Activated T-cell treated with anti-CD3 and anti-CD28 coated beads, Interleukin-2, amount 50 U/mL, for 24 hours (primary cell): ENCODE measurements at regions not wholly inside any gene's neighbourhood (a gene's known extent, or its start where the extent isn't known, plus 50 kb on each side); places are given as distances from the start of the nearest gene placed in this dataset.
"Not testable (repeated sequence)": the region's sequence is repeated elsewhere in the genome, so short reads cannot be mapped to it uniquely, and the experiment has no call there.

Source experiments
- DNase-seq: peaks from one replicate; pipeline ENCODE4 v3.0.0-alpha.2; 2020
- H3K27ac Mint-ChIP-seq: 2 replicates; pipeline ENCODE4 v1.8.0; 2020; ENCODE audit warnings: mild to moderate bottlenecking, mixed read lengths
- H3K27me3 Mint-ChIP-seq: 2 replicates; pipeline ENCODE4 v1.8.0; 2020; ENCODE audit warnings: mixed read lengths
- H3K36me3 Mint-ChIP-seq: 2 replicates; pipeline ENCODE4 v1.8.0; 2020; ENCODE audit warnings: low read depth, mixed read lengths
- H3K4me1 Mint-ChIP-seq: 2 replicates; pipeline ENCODE4 v1.8.0; 2020; ENCODE audit warnings: low read depth, mixed read lengths
- H3K4me3 Mint-ChIP-seq: 2 replicates; pipeline ENCODE4 v1.8.0; 2020; ENCODE audit warnings: mild to moderate bottlenecking, moderate library complexity, mixed read lengths
- H3K9me3 Mint-ChIP-seq: 2 replicates; pipeline ENCODE4 v1.8.0; 2020; ENCODE audit warnings: mixed read lengths

DNA sequence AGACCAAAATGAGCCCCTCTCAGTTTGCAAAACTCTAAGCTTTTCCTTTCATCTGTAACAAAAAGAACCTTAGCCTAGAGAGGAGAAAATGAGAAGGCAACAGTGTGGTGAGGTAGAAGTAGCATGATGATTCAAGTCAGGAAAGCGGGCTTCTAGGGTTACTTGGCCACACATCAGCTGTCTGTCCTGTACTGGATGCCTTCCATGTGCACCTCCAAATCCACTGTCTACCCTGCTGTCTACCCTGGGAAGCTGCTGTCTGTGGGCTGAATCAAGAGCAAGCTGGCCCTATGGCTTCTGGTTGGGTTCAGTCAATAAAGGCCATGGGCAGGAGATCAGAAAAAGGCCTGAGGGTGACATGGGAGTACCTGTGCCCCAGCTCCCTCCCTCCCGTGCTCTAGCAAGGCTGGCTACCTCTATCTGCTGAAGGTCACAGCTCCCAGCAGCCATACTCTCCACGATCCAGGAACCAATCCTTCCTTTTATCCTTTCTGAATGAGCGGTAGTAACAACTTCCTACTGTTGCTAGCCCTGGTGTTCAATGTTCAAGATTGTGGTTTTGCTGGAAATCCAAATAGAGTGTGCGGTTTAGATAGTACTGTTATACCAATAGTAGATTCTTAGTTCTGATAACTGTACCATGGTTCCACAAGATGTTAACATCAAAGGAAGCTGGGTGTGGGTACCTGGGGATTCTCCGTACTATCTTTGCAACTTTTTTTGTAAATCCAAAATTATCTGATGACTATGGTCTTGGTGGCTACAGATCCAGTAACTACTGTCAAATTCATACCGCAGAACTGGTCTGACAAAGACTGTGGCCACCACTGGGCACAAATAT lies 191.0 kb downstream of the ESM1 start:
- H3K27me3 Mint-ChIP-seq = peaks cover 12% of the 10 kb centered on the region
- H3K4me1 Mint-ChIP-seq = peaks cover 25% of the 10 kb centered on the region
- H3K4me3 Mint-ChIP-seq = no peak overlapping the region
- no peaks in the 10 kb centered on the region for H3K9me3 Mint-ChIP-seq
- no peaks in the 10 kb centered on the region for H3K36me3 Mint-ChIP-seq
- DNase-seq = peak; percentile 35
- H3K27ac Mint-ChIP-seq = peak overlapping the region; percentile 87

DNA sequence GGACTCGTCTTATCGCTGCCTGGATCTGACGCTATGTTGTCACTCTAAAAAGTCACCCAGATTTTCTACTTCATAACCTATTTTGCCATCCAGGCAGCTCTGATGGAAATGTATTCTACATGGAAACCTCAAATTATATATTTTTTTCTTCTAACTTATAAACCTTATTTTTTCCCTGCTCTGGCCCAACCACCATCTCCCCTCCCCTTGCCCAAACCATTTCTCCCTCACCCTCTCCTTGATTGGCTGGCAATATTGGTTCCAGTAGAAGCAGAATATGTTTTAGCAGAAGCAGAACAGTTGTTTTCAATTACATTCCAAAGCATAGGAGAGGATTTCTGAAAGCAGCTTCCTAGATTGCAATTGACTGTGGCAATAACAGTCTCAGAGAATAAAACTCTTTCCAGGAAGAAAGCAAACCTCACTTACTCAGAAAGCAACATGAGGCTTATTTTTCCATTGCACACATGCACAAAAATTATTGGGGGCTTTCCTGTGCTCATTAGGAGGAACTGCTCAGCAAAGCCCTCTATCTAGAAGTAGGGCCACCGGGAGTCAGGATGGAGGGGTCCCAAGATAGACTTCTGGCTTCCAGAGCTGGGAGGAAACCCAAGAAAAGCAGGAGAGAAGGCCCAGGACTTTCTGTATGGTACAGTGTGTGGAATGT lies 191.8 kb downstream of the ESM1 start:
- Mint-ChIP-seq H3K36me3 (no peaks in the 10 kb centered on the region), H3K4me1 (peaks cover 25% of the 10 kb centered on the region)

DNA sequence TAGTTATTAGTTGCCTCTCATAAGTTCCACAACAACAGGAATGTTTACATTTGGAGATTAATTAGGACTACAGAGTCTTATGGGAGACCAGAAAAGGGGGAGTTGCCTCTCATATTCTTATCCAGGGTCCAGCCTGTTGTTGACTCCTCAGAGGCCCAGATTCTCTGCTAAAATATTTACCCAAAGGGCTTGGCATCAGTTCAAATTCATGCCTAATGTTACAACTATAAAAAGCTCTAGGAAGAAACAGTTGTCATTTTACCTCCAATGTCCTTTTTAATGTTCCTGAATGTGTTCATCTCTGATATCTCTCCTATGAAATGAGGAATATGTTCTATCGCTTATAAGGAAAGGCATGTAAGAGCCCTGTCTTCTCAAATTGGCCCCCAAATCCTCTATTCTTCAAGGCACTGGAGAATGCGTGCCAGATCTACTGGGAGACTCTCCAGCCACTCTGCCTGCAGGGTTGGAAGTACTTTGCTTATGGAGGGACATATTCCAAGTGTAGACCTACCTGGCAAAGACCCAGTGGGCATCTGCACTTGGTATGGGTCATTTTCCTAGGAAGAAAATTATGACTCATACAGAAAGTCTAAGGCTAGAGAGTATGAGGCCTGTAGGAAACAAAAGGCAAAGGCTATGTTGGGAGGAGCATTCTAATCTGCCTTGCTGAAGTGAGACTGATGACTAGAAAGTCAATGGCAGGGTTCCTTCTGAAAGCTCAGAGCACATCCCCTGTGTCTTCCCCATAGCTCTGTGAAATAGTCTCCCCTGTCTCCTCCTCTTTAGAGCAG lies 192.6 kb downstream of the ESM1 start:
- H3K27me3 Mint-ChIP-seq = peaks cover 12% of the 10 kb centered on the region
- DNase-seq = no peak
- H3K4me3 Mint-ChIP-seq = no peak overlapping the region
- H3K27ac Mint-ChIP-seq = peak overlapping the region; percentile 15
- no peaks in the 10 kb centered on the region for H3K36me3 Mint-ChIP-seq
- peaks cover 25% of the 10 kb centered on the region for H3K4me1 Mint-ChIP-seq
- no peaks in the 10 kb centered on the region for H3K9me3 Mint-ChIP-seq

More for the DNA sequence above, 191.8 kb downstream of the ESM1 start:
- DNase-seq = no peak
- H3K4me3 Mint-ChIP-seq = no peak overlapping the region
- peaks cover 12% of the 10 kb centered on the region for H3K27me3 Mint-ChIP-seq
- no peaks in the 10 kb centered on the region for H3K9me3 Mint-ChIP-seq
- peak overlapping the region; percentile 87 for H3K27ac Mint-ChIP-seq

DNA sequence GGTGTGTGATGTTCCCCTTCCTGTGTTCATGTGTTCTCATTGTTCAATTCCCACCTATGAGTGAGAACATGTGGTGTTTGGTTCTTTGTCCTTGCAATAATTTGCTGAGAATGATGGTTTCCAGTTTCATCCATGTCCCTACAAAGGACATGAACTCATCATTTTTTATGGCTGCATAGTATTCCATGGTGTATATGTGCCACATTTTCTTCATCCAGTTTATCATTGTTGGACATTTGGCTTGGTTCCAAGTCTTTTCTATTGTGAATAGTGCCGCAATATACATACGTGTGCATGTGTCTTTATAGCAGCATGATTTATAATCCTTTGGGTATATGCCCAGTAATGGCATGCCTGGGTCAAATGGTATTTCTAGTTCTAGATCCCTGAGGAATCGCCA lies 197.5 kb downstream of the ESM1 start:
- DNase-seq, H3K4me1 Mint-ChIP-seq, H3K27ac Mint-ChIP-seq: not testable (repeated sequence)

DNA sequence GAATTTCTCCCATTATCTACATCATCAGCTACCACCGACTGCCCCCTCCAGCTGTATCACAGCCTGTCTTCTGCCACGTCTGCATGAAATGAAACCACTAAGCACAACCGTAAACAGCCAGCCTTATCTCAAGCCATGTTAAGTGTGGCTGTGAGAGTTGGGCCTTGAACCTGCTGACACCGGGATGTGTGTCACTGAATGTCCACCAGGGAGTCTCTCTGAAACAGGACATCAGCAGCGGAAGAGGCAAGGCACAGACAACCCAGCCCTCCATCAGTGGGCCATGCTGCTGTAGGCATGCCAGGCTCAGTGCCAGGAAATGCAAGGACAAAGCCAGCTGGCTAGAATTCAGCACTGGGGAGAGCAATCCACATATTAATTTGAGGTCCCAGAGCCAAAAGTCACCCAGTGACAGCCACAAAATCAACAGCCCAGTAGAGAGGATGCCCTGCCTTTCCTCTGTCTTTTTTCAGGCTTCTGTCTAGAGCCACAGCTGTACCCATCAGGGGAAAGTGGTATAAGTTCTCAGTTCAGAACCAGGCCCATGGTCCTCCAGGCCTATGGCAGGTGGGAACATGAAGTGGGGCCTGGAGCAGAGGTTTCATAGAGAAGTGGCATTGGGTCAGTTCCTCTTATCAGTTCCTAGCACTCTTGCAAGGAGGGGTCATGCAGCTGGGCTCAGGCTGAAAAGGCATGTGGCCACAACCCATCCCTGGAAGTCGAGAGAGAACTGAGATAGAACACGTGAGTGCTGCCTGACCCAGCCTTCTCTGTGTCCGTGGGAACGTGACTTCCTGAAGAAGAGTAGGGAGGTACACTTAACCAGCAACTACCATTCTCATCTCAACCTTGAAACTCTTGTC lies 199.4 kb downstream of the ESM1 start:
- H3K27me3 Mint-ChIP-seq = peaks cover 1% of the 10 kb centered on the region
- H3K36me3 Mint-ChIP-seq = no peaks in the 10 kb centered on the region
- H3K4me3 Mint-ChIP-seq = no peak overlapping the region
- peaks cover 4% of the 10 kb centered on the region for H3K9me3 Mint-ChIP-seq
- H3K27ac Mint-ChIP-seq = no peak overlapping the region
- DNase-seq = no peak
- no peaks in the 10 kb centered on the region for H3K4me1 Mint-ChIP-seq

More for the DNA sequence above, 197.5 kb downstream of the ESM1 start:
- H3K36me3 Mint-ChIP-seq, H3K4me3 Mint-ChIP-seq, H3K9me3 Mint-ChIP-seq, H3K27me3 Mint-ChIP-seq: not testable (repeated sequence)

DNA sequence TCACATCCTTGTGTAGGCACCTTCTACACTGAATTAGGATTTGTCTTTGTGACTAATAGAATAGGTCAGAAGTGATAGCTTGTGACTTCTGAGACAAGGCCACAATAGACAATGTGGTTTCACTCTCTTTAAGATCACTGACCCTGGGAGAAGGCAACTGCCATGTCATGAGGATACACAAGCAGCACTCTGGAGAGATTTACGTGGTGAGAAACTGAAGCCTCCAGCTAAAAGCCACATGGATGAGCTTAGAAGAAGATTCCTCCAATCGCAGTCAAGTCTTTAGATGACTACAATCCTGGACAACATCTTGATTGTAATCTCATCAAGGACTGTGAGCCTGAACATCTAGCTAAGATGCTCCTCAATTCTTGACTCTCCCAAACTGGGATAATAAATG lies 206.6 kb downstream of the ESM1 start:
- H3K27me3 Mint-ChIP-seq = peaks cover 4% of the 10 kb centered on the region

DNA sequence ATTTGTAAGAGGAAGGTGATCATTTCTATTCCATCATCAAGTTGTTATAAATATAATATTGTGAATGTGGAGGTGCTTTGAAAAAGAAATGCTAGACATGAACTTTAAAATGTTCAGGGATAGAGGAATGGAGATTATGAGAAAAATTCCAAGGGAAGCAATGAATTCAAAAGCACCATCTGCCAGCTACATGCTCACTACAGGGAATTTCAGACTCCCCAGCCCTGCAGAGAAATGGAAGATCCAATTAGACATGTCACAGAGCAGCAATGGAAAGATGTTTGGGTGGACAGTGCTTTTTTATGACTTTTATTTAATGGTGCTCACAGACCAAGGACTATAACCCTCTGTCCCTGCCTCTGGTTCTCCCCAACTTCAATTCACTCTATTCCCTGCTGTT lies 209.7 kb downstream of the ESM1 start:
- no peaks in the 10 kb centered on the region for H3K36me3 Mint-ChIP-seq

More for the DNA sequence above, 206.6 kb downstream of the ESM1 start:
- Mint-ChIP-seq H3K27ac (no peak overlapping the region), H3K4me3 (no peak overlapping the region), H3K4me1 (no peaks in the 10 kb centered on the region), H3K9me3 (no peaks in the 10 kb centered on the region), H3K36me3 (no peaks in the 10 kb centered on the region)
- DNase-seq = no peak

DNA sequence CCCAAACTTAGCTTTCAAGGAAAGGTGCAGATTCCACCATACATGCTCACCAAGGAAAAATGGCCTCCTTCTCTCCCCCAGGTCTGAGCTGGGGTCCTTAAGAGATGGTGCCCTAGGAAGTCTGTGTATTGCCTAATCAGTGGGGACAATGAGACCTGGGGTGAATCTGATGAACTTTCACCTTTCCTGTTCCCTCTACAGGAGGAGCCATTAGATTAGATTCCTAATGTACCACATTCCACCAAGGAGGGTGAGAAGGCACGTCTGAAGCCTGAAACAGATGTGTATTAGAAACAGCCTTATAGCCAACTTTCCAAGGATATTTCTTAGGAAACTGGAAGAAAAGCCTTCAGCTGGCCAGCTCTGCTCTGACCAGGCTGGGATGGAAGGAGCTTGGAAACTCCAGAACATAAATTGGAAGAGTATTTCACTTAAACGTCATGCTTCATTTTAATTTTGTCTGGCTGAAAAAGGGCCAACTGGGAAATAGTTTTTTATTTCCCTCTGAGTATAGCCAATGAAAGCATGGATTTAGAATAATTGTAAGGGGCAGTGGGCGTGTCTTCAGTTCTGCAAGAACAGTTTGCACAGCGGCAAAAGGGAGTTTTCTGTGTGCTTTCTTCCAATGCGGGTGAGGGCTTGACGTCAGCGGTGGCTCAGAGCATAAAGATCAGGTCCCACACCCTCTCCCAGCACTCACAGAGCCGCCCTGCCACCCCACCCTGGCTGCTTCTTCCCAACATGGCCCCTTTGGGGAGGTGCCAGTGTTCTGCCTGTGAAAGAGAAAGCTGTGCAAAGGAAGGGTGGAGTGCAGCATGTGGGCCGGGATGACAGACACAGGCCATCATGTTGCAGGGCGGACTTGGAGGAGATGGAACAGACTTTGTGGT lies 210.9 kb downstream of the ESM1 start:
- Mint-ChIP-seq H3K4me3 (no peak overlapping the region), H3K9me3 (no peaks in the 10 kb centered on the region), H3K27me3 (peaks cover 4% of the 10 kb centered on the region), H3K4me1 (no peaks in the 10 kb centered on the region), H3K36me3 (no peaks in the 10 kb centered on the region), H3K27ac (no peak overlapping the region)
- DNase-seq = no peak

More for the DNA sequence above, 209.7 kb downstream of the ESM1 start:
- H3K9me3 Mint-ChIP-seq = no peaks in the 10 kb centered on the region
- no peak overlapping the region for H3K27ac Mint-ChIP-seq
- H3K27me3 Mint-ChIP-seq = peaks cover 4% of the 10 kb centered on the region
- H3K4me3 Mint-ChIP-seq = no peak overlapping the region
- H3K4me1 Mint-ChIP-seq = no peaks in the 10 kb centered on the region
- DNase-seq = no peak

DNA sequence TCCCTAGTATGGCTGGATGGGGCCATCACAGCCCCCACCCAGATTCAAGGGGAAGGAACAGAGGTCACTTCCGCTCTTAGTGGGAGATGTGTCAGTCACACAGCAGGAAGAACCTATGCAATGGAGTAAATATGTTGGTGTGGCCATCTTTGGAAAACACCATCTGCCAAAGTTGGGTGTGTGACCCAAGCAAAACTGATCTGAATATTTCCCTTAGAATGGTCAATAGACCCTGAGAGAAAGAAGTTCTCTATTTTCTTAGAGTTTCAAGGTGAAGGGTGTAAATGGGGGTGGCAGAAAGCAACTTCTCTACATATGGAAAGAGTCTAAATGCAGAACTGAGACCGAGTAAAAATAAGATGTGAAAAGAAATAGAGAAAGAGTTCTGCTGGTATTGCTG lies 212.7 kb downstream of the ESM1 start:
- Mint-ChIP-seq H3K4me1 (no peaks in the 10 kb centered on the region), H3K27me3 (peaks cover 4% of the 10 kb centered on the region), H3K4me3 (no peak overlapping the region), H3K27ac (no peak overlapping the region), H3K9me3 (no peaks in the 10 kb centered on the region), H3K36me3 (no peaks in the 10 kb centered on the region)
- no peak for DNase-seq

DNA sequence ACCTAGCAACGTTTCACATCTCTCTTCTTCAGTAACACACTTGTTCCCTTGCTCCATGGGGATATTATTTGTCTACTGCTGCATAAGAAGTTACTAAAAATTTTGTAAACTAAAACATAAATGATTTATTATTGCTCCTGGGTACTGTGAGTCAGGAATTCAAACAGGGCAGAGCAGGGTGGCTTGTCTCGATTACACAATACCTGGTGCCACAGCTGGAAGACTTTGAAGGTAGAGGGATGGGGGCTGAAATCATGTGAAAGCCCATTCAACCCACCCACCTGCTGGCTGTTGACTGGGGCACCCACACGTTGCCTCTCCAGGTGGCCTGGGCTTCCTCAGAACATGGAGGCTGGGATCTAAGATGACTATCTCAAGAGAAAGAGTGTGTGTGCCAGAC lies 213.2 kb downstream of the ESM1 start:
- no peaks in the 10 kb centered on the region for H3K9me3 Mint-ChIP-seq
- no peaks in the 10 kb centered on the region for H3K36me3 Mint-ChIP-seq
- no peak for DNase-seq
- no peak overlapping the region for H3K27ac Mint-ChIP-seq
- H3K4me3 Mint-ChIP-seq = no peak overlapping the region
- peaks cover 4% of the 10 kb centered on the region for H3K27me3 Mint-ChIP-seq
- no peaks in the 10 kb centered on the region for H3K4me1 Mint-ChIP-seq

DNA sequence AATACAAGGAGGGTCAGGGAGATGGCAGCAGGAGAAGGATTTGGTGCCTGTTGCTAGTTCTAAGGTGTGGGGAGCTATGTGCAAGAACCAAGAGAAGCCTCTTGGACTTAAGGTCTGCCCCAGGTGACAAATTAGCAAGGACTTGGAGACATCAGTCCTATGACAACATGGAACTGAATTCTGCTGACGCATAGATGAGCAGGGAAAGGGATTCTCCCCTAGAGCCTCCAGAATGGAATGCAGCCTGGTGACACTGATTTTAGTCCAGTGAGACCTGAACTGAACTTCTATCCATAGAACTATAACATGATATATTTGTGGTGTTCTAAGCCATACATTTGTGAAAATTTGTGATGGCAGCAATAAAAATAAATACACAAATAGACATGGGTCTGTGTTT lies 215.6 kb downstream of the ESM1 start:
- no peak for DNase-seq
- no peak overlapping the region for H3K27ac Mint-ChIP-seq
- H3K4me3 Mint-ChIP-seq = no peak overlapping the region

DNA sequence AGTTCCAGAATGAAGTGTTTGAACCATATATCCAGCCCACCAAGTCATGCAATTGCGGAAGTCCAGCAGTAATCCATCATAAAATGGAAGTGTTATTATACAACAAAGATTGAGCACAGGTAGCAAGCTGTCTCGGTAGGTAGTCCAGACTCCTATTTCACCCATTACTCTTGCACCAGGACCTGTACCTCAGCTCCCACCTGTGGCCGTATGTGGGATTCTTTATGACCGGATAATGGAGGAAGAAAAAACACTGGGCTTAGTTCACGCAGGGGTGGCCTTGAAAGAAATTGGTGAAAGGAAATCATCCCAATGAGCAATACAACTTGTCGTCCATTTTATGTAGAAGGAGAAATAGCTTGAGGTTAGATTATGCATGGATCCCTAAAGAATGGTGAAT lies 216.3 kb downstream of the ESM1 start:
- Mint-ChIP-seq H3K4me3 (no peak overlapping the region), H3K27me3 (no peaks in the 10 kb centered on the region), H3K9me3 (no peaks in the 10 kb centered on the region), H3K4me1 (no peaks in the 10 kb centered on the region), H3K27ac (no peak overlapping the region), H3K36me3 (no peaks in the 10 kb centered on the region)
- DNase-seq = no peak

More for the DNA sequence above, 215.6 kb downstream of the ESM1 start:
- Mint-ChIP-seq H3K36me3 (no peaks in the 10 kb centered on the region), H3K4me1 (no peaks in the 10 kb centered on the region), H3K27me3 (no peaks in the 10 kb centered on the region), H3K9me3 (no peaks in the 10 kb centered on the region)

DNA sequence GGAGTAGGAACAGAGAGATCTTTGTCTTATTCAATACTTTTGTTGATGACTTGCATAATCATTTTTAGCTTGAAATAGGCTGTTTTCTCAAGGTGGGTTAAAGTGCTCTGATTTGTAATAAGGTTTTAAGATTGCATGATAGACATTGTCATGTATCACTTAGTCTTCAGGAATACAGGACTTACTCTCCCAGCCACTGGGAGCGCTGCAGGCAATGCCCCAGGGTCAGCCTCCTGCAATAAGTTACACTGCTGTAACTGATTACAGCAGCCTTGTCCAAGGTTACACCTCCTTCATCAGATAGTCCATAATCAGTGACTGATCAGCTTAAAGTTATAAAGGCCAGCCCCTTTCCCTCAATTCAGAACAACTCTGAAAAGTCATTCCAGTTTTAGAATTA lies 218.6 kb downstream of the ESM1 start:
- H3K27ac Mint-ChIP-seq = no peak overlapping the region
- no peak overlapping the region for H3K4me3 Mint-ChIP-seq
- no peaks in the 10 kb centered on the region for H3K9me3 Mint-ChIP-seq
- H3K4me1 Mint-ChIP-seq = no peaks in the 10 kb centered on the region
- no peaks in the 10 kb centered on the region for H3K27me3 Mint-ChIP-seq
- no peak for DNase-seq
- H3K36me3 Mint-ChIP-seq = no peaks in the 10 kb centered on the region
